ENCODE measurements at regions not wholly inside any gene's neighbourhood (a gene's known extent, or its start where the extent isn't known, plus 50 kb on each side); places are given as distances from the start of the nearest gene placed in this dataset.

- no peak for DNase-seq (ENCODE audit: low read depth)
- TF ChIP-seq, protein P1, sequence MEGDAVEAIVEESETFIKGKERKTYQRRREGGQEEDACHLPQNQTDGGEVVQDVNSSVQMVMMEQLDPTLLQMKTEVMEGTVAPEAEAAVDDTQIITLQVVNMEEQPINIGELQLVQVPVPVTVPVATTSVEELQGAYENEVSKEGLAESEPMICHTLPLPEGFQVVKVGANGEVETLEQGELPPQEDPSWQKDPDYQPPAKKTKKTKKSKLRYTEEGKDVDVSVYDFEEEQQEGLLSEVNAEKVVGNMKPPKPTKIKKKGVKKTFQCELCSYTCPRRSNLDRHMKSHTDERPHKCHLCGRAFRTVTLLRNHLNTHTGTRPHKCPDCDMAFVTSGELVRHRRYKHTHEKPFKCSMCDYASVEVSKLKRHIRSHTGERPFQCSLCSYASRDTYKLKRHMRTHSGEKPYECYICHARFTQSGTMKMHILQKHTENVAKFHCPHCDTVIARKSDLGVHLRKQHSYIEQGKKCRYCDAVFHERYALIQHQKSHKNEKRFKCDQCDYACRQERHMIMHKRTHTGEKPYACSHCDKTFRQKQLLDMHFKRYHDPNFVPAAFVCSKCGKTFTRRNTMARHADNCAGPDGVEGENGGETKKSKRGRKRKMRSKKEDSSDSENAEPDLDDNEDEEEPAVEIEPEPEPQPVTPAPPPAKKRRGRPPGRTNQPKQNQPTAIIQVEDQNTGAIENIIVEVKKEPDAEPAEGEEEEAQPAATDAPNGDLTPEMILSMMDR (IDR thresholded peaks at IDR 0.05; ENCODE audit: control insufficient read depth, insufficient read depth, low read depth, low read length, missing control alignments) = no peak
Measured at GRCh38 chr5:4570047-4570995, 569.8 kb upstream of the ADAMTS16 start.

GRCh38 chr5:4571248-4571948 is 568.7 kb upstream of the ADAMTS16 start:
- no peak for DNase-seq (ENCODE audit: low read depth)
- H3K4me3 ChIP-seq (ENCODE audit: control insufficient read depth, low read depth, low read length) = no peak overlapping the region
- TF ChIP-seq, protein P1 (IDR thresholded peaks at IDR 0.05; ENCODE audit: control insufficient read depth, insufficient read depth, low read depth, low read length, missing control alignments) = no peak

More at GRCh38 chr5:4570047-4570995, 569.8 kb upstream of the ADAMTS16 start:
- H3K4me3 ChIP-seq (ENCODE audit: control insufficient read depth, low read depth, low read length) = no peak overlapping the region

GRCh38 chr5:4572311-4573100 is 567.6 kb upstream of the ADAMTS16 start:
- DNase-seq (ENCODE audit: low read depth) = no peak
- TF ChIP-seq, protein P1 (IDR thresholded peaks at IDR 0.05; ENCODE audit: control insufficient read depth, insufficient read depth, low read depth, low read length, missing control alignments) = no peak
- no peak overlapping the region for H3K4me3 ChIP-seq (ENCODE audit: control insufficient read depth, low read depth, low read length)

DNA sequence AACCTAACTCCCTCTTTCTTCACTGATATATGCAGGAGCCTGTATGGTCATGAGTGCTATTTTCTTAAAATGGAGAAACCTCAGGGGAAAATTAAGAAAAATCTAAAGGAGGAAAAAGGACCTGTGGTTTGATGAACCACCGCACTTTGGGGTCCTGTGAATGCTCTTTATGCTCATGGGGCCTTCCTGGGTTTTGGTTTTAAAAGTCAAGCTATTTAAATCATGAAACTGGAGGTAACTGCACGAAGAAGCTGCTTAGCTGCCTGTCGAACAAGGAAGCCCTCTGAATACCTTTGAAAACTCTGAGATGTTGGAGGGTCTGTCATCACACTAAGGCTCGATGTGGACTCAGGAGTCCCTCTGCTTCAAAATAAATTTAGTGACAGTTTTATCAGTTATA is 564.5 kb upstream of the ADAMTS16 start:
- TF ChIP-seq, protein P1 (IDR thresholded peaks at IDR 0.05; ENCODE audit: control insufficient read depth, insufficient read depth, low read depth, low read length, missing control alignments) = no peak
- H3K4me3 ChIP-seq (ENCODE audit: control insufficient read depth, low read depth, low read length) = no peak overlapping the region
- no peak for DNase-seq (ENCODE audit: low read depth)

- no peak overlapping the region for H3K4me3 ChIP-seq (ENCODE audit: control insufficient read depth, low read depth, low read length)
- TF ChIP-seq, protein P1 (IDR thresholded peaks at IDR 0.05; ENCODE audit: control insufficient read depth, insufficient read depth, low read depth, low read length, missing control alignments) = no peak
- DNase-seq (ENCODE audit: low read depth) = no peak
Measured at GRCh38 chr5:4576161-4576748, 563.9 kb upstream of the ADAMTS16 start.

GRCh38 chr5:4576908-4577307 is 563.2 kb upstream of the ADAMTS16 start:
- TF ChIP-seq, protein P1 (IDR thresholded peaks at IDR 0.05; ENCODE audit: control insufficient read depth, insufficient read depth, low read depth, low read length, missing control alignments) = no peak
- H3K4me3 ChIP-seq (ENCODE audit: control insufficient read depth, low read depth, low read length) = no peak overlapping the region
- no peak for DNase-seq (ENCODE audit: low read depth)

All from AG09309 (cell line).